ENCODE measurements at regions not wholly inside any gene's neighbourhood (a gene's known extent, or its start where the extent isn't known, plus 50 kb on each side); places are given as distances from the start of the nearest gene placed in this dataset.
"Not testable (repeated sequence)": the region's sequence is repeated elsewhere in the genome, so short reads cannot be mapped to it uniquely, and the experiment has no call there.

DNA sequence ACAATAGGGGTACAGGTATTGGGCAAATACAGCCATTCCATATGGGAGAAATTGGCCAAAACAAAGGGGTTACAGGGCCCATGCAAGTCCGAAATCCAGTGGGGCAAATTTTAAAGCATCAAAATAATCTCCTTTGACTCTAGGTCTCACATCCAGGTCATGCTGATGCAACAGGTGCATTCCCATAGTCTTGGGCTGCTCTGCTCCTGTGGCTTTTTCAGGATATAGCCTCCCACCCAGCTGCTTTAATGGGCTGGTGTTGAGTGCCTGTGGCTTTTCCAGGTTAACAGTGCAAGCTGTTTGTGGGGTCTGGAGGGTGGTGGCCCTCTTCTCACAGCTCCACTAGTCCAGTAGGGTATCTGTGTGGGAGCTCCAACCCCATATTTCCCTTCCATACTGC lies 607.1 kb downstream of the MEI4 start:
- Mint-ChIP-seq H3K4me3 (no peak overlapping the region), H3K9me3 (peaks cover 0 to 16% (median 8%) of the 10 kb centered on the region in 9 donors)
- POLR2A ChIA-PET, result no interaction called here

GRCh38 chr6:78260427-78260826 lies 606.9 kb upstream of the IRAK1BP1 start:
- ATAC-seq, DNase-seq, POLR2A ChIA-PET, H3K27ac Mint-ChIP-seq, H3K36me3 Mint-ChIP-seq, H3K4me3 Mint-ChIP-seq, H3K27me3 Mint-ChIP-seq, H3K4me1 Mint-ChIP-seq: not testable (repeated sequence)
- peaks cover 0 to 16% (median 8%) of the 10 kb centered on the region in 9 donors for H3K9me3 Mint-ChIP-seq

More for the DNA sequence above, 607.1 kb downstream of the MEI4 start:
- Mint-ChIP-seq H3K36me3 (peaks cover 0 to 5% (median 0%) of the 10 kb centered on the region in 3 donors), H3K27me3 (no peaks in the 10 kb centered on the region), H3K27ac (no peak overlapping the region), H3K4me1 (no peaks in the 10 kb centered on the region)
- no peak for DNase-seq
- ATAC-seq, result no peak

DNA sequence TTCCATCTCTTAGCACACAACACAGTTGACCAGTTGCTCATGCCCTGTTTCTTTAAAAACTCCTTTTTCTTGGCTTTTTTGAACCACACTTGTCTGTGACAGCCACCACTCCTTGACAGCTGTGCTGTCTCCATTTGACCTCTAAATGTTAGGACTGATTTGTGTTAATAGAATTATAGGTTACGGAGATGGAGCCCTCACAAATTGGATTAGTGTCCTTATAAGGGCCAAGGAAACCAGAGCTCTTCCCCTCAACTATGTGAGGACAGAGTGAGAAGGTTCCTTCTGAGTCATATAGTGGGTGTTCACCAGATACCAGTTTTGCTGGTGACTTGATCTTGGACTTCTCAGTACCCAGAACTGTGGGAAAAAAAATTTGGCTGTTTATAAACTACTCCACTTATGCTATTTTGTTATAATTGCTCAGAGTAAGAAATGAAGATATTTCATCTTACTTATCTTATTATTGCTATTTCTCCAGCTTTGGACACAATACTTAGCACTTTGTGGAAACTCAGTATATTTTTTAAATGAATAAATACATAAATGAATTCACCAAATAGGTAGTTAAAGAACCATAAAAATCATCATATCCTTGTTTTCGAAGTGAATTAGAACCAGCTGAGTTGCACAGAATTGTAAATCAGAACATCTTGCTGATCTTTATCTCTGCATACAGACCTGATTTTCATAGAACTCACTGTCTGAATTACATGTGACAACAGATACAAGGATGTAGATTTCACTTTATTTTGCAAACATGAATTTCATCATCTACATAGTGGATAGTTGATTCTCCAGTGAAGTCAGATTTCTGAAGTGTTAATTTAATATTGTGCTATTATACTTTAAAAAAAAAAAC lies 598.5 kb upstream of the IRAK1BP1 start:
- Mint-ChIP-seq H3K4me1 (no peaks in the 10 kb centered on the region), H3K9me3 (peaks cover 0 to 11% (median 0%) of the 10 kb centered on the region in 9 donors), H3K27me3 (no peaks in the 10 kb centered on the region), H3K27ac (no peak overlapping the region), H3K36me3 (no peaks in the 10 kb centered on the region), H3K4me3 (no peak overlapping the region)
- POLR2A ChIA-PET, result no interaction called here
- no peak for ATAC-seq
- DNase-seq, result no peak

- peaks cover 0 to 3% (median 0%) of the 10 kb centered on the region in 9 donors for H3K9me3 Mint-ChIP-seq
- H3K4me3 Mint-ChIP-seq, result no peak overlapping the region
- H3K36me3 Mint-ChIP-seq, result no peaks in the 10 kb centered on the region
- H3K27ac Mint-ChIP-seq, result no peak overlapping the region
- H3K27me3 Mint-ChIP-seq, result no peaks in the 10 kb centered on the region
- POLR2A ChIA-PET, result no interaction called here
- no peaks in the 10 kb centered on the region for H3K4me1 Mint-ChIP-seq
- ATAC-seq (no peak), DNase-seq (no peak)
Measured at GRCh38 chr6:78300885-78301284, 566.5 kb upstream of the IRAK1BP1 start.

GRCh38 chr6:78302411-78302810 lies 564.9 kb upstream of the IRAK1BP1 start:
- Mint-ChIP-seq H3K27ac (no peak overlapping the region), H3K36me3 (no peaks in the 10 kb centered on the region), H3K27me3 (no peaks in the 10 kb centered on the region), H3K4me1 (no peaks in the 10 kb centered on the region), H3K9me3 (peaks cover 0 to 4% (median 0%) of the 10 kb centered on the region in 9 donors), H3K4me3 (no peak overlapping the region)
- ATAC-seq, result no peak
- POLR2A ChIA-PET, result no interaction called here
- DNase-seq, result no peak

GRCh38 chr6:78308025-78308424 lies 559.3 kb upstream of the IRAK1BP1 start:
- Mint-ChIP-seq H3K4me3 (no peak overlapping the region), H3K4me1 (no peaks in the 10 kb centered on the region), H3K27me3 (no peaks in the 10 kb centered on the region), H3K27ac (no peak overlapping the region), H3K36me3 (no peaks in the 10 kb centered on the region), H3K9me3 (peaks cover 0 to 14% (median 4%) of the 10 kb centered on the region in 9 donors)
- POLR2A ChIA-PET, result no interaction called here
- no peak for ATAC-seq
- DNase-seq, result no peak

GRCh38 chr6:78322068-78322845 lies 545.1 kb upstream of the IRAK1BP1 start:
- Mint-ChIP-seq H3K4me1 (no peaks in the 10 kb centered on the region), H3K9me3 (peaks cover 0 to 15% (median 0%) of the 10 kb centered on the region in 9 donors), H3K36me3 (no peaks in the 10 kb centered on the region), H3K4me3 (no peak overlapping the region), H3K27me3 (no peaks in the 10 kb centered on the region), H3K27ac (no peak overlapping the region)
- ATAC-seq, result no peak
- POLR2A ChIA-PET, result no interaction called here
- no peak for DNase-seq

GRCh38 chr6:78324213-78324612 lies 543.1 kb upstream of the IRAK1BP1 start:
- Mint-ChIP-seq H3K4me3 (no peak overlapping the region), H3K27ac (no peak overlapping the region), H3K4me1 (no peaks in the 10 kb centered on the region), H3K27me3 (no peaks in the 10 kb centered on the region), H3K36me3 (no peaks in the 10 kb centered on the region), H3K9me3 (peaks cover 0 to 19% (median 0%) of the 10 kb centered on the region in 9 donors)
- POLR2A ChIA-PET, result no interaction called here
- DNase-seq (no peak), ATAC-seq (no peak)

- Mint-ChIP-seq H3K4me3 (no peak overlapping the region), H3K27ac (no peak overlapping the region), H3K9me3 (peaks cover 0 to 25% (median 7%) of the 10 kb centered on the region in 9 donors), H3K4me1 (no peaks in the 10 kb centered on the region), H3K36me3 (no peaks in the 10 kb centered on the region), H3K27me3 (no peaks in the 10 kb centered on the region)
- ATAC-seq (no peak), DNase-seq (no peak)
- POLR2A ChIA-PET, result no interaction called here
Measured at GRCh38 chr6:78340755-78341154, 526.6 kb upstream of the IRAK1BP1 start.

GRCh38 chr6:78345882-78346281 lies 521.5 kb upstream of the IRAK1BP1 start:
- peaks cover 0 to 22% (median 4%) of the 10 kb centered on the region in 9 donors for H3K9me3 Mint-ChIP-seq
- H3K36me3 Mint-ChIP-seq, result no peaks in the 10 kb centered on the region
- no peaks in the 10 kb centered on the region for H3K4me1 Mint-ChIP-seq
- H3K27ac Mint-ChIP-seq, result no peak overlapping the region
- no peak overlapping the region for H3K4me3 Mint-ChIP-seq
- POLR2A ChIA-PET, result no interaction called here
- DNase-seq (no peak), ATAC-seq (no peak)
- H3K27me3 Mint-ChIP-seq, result no peaks in the 10 kb centered on the region

DNA sequence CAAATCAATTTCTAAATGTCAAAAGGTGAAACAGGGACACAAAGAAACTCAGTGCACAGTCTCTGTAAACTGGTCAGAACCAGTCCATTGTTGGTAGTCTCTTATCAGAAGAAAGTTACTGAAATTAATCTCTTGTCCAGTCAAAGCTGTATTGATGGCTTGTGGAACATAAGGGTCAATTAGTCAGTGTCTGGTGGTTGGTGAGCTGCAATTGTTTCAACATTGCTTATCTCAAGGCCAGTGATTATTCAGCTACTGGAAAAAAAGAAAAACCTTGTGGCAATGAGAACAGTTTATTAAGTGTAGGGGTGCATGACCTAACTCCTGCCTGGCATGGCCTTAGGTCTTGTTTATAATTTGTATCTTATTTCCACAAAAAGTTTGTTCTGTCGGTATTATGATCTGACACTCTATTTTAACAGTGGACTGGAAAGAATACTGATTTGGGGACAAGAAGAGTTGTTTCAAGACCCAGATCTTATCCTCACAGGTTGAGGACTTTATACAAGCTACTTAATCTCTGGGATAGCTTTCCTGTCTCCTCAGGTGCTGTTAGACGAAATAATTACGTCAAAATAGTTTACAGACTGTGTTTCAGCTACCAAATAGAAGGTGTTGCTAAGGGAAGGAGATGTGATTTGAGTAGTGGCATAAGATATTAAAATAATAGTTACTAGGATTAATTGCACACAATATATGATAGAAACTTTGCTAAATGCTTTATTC lies 520.0 kb upstream of the IRAK1BP1 start:
- Mint-ChIP-seq H3K36me3 (no peaks in the 10 kb centered on the region), H3K4me3 (no peak overlapping the region), H3K9me3 (peaks cover 0 to 12% (median 2%) of the 10 kb centered on the region in 9 donors), H3K27me3 (no peaks in the 10 kb centered on the region), H3K4me1 (no peaks in the 10 kb centered on the region), H3K27ac (no peak overlapping the region)
- ATAC-seq (no peak), DNase-seq (no peak)
- POLR2A ChIA-PET, result no interaction called here

- Mint-ChIP-seq H3K9me3 (peaks cover 0 to 18% (median 4%) of the 10 kb centered on the region in 9 donors), H3K27me3 (no peaks in the 10 kb centered on the region), H3K27ac (no peak overlapping the region), H3K4me3 (no peak overlapping the region), H3K4me1 (no peaks in the 10 kb centered on the region), H3K36me3 (no peaks in the 10 kb centered on the region)
- no peak for ATAC-seq
- POLR2A ChIA-PET, result no interaction called here
- no peak for DNase-seq
Measured at GRCh38 chr6:78353040-78353439, 514.3 kb upstream of the IRAK1BP1 start.

DNA sequence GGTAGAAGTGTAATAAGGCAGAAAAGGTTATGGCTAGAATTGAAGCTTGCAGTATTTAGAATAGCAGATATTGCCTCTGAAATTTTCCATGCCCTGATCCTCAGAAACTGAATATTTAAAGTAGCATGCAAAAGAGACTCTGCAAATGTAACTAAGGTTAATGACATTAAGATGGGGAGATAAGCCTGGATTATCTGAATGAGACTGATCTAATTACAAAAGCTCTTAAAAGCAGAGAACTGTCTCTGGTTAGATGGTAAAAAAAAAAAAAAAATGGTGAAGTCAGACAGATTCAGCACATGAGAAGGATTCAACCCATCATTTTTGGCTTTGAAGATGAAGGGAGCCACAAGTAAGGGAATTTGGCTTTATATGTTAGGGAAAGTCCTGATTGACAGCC lies 503.7 kb upstream of the IRAK1BP1 start:
- H3K9me3 Mint-ChIP-seq, result peaks cover 0 to 12% (median 3%) of the 10 kb centered on the region in 9 donors
- ATAC-seq, result no peak
- POLR2A ChIA-PET, result no interaction called here

More for the DNA sequence above, 503.7 kb upstream of the IRAK1BP1 start:
- Mint-ChIP-seq H3K4me1 (no peaks in the 10 kb centered on the region), H3K27me3 (no peaks in the 10 kb centered on the region), H3K36me3 (no peaks in the 10 kb centered on the region), H3K27ac (no peak overlapping the region), H3K4me3 (no peak overlapping the region)
- no peak for DNase-seq
